Endodermal cell (in vitro differentiated cells): ENCODE measurements at regions not wholly inside any gene's neighbourhood (a gene's known extent, or its start where the extent isn't known, plus 50 kb on each side); places are given as distances from the start of the nearest gene placed in this dataset.

Experiments used
- DNase-seq: peaks from one replicate; pipeline ENCODE4 v3.0.0-alpha.2; 2017
- H3K27ac ChIP-seq: 2 replicates; pipeline ENCODE4 v1.5.1; 2013; ENCODE audit warnings: mild to moderate bottlenecking, low read depth, low read length, moderate library complexity
- H3K27me3 ChIP-seq: 2 replicates; pipeline ENCODE4 v1.6.1; 2013; ENCODE audit warnings: mild to moderate bottlenecking, low read length, moderate library complexity; ENCODE audit not compliant: insufficient read depth, control insufficient read depth, poor library complexity, severe bottlenecking
- H3K36me3 ChIP-seq: 2 replicates; pipeline ENCODE4 v1.7.0; 2013; ENCODE audit warnings: mild to moderate bottlenecking, low read length, moderate library complexity; ENCODE audit not compliant: control insufficient read depth, insufficient read depth
- H3K4me1 ChIP-seq: one replicate; pipeline ENCODE4 v1.7.0; 2013; ENCODE audit warnings: low read length; ENCODE audit not compliant: control insufficient read depth, insufficient read depth
- H3K4me3 ChIP-seq: 2 replicates; pipeline ENCODE4 v1.5.1; 2013; ENCODE audit warnings: mild to moderate bottlenecking, low read length, moderate library complexity
- H3K9ac ChIP-seq: 2 replicates; pipeline ENCODE4 v1.6.1; 2013; ENCODE audit warnings: mild to moderate bottlenecking, low read length, moderate library complexity; ENCODE audit not compliant: poor library complexity, severe bottlenecking; ENCODE audit errors: extremely low read depth
- H3K9me3 ChIP-seq: 2 replicates; pipeline ENCODE4 v1.6.1; 2013; ENCODE audit warnings: mild to moderate bottlenecking, low read length, moderate library complexity; ENCODE audit not compliant: control insufficient read depth
- H3K27ac Mint-ChIP-seq: 2 replicates; pipeline ENCODE4 v1.8.0; 2020; ENCODE audit warnings: mixed read lengths
- H3K27me3 Mint-ChIP-seq: 2 replicates; pipeline ENCODE4 v1.8.0; 2021; ENCODE audit warnings: mild to moderate bottlenecking, mixed read lengths; ENCODE audit not compliant: insufficient read depth
- H3K36me3 Mint-ChIP-seq: 2 replicates; pipeline ENCODE4 v1.8.0; 2020; ENCODE audit warnings: low read depth, mixed read lengths
- H3K4me1 Mint-ChIP-seq: 2 replicates; pipeline ENCODE4 v1.8.0; 2020; ENCODE audit warnings: mixed read lengths
- H3K4me3 Mint-ChIP-seq: 2 replicates; pipeline ENCODE4 v1.8.0; 2020; ENCODE audit warnings: mild to moderate bottlenecking, moderate library complexity, mixed read lengths
- H3K9me3 Mint-ChIP-seq: 2 replicates; pipeline ENCODE4 v1.8.0; 2020; ENCODE audit warnings: mild to moderate bottlenecking, mixed read lengths
- WGBS, 2 experiments: methylation state at CpG; one replicate each; pipeline versions ENCODE4 v1.1.5 to v1.1.7; 2013; ENCODE audit warnings: missing lambda C conversion rate in 2 of 2, mixed read lengths in 1 of 2; ENCODE audit not compliant: insufficient coverage in 1 of 2, insufficient read length in 1 of 2; 5-methylcytosine and 5-hydroxymethylcytosine counted together
- TF ChIP-seq, protein P1 (sequence below): fragments of 200-600 bp; sonication (generic); conservative IDR thresholded peaks from 2 replicates; pipeline ENCODE4 v1.5.0; 2021; ENCODE audit warnings: antibody characterized with exemption, mild to moderate bottlenecking

- Mint-ChIP-seq H3K27ac (no peak overlapping the region), H3K27me3 (no peaks in the 10 kb centered on the region), H3K9me3 (peaks cover 90% of the 10 kb centered on the region), H3K4me3 (no peak overlapping the region), H3K4me1 (no peaks in the 10 kb centered on the region), H3K36me3 (no peaks in the 10 kb centered on the region)
- TF ChIP-seq, protein P1, sequence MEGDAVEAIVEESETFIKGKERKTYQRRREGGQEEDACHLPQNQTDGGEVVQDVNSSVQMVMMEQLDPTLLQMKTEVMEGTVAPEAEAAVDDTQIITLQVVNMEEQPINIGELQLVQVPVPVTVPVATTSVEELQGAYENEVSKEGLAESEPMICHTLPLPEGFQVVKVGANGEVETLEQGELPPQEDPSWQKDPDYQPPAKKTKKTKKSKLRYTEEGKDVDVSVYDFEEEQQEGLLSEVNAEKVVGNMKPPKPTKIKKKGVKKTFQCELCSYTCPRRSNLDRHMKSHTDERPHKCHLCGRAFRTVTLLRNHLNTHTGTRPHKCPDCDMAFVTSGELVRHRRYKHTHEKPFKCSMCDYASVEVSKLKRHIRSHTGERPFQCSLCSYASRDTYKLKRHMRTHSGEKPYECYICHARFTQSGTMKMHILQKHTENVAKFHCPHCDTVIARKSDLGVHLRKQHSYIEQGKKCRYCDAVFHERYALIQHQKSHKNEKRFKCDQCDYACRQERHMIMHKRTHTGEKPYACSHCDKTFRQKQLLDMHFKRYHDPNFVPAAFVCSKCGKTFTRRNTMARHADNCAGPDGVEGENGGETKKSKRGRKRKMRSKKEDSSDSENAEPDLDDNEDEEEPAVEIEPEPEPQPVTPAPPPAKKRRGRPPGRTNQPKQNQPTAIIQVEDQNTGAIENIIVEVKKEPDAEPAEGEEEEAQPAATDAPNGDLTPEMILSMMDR = no peak
- Histone ChIP-seq H3K27me3 (no peaks in the 10 kb centered on the region), H3K4me1 (no peaks in the 10 kb centered on the region), H3K4me3 (no peak overlapping the region), H3K27ac (no peak overlapping the region), H3K36me3 (no peaks in the 10 kb centered on the region), H3K9ac (no peak overlapping the region), H3K9me3 (peaks cover 24% of the 10 kb centered on the region)
- WGBS, 2 experiments = 85 to 86% methylated on average over 12 to 16 of the region's 17 CpGs
- DNase-seq = peak; percentile 6
Observed at GRCh38 chr22:47589271-47590250, 827.1 kb downstream of the TBC1D22A start.

- Mint-ChIP-seq H3K9me3 (peaks cover 93% of the 10 kb centered on the region), H3K36me3 (no peaks in the 10 kb centered on the region), H3K27ac (no peak overlapping the region), H3K4me1 (no peaks in the 10 kb centered on the region), H3K4me3 (no peak overlapping the region), H3K27me3 (no peaks in the 10 kb centered on the region)
- Histone ChIP-seq H3K27me3 (no peaks in the 10 kb centered on the region), H3K27ac (no peak overlapping the region), H3K36me3 (no peaks in the 10 kb centered on the region), H3K4me3 (no peak overlapping the region), H3K9me3 (peaks cover 31% of the 10 kb centered on the region), H3K9ac (no peak overlapping the region), H3K4me1 (no peaks in the 10 kb centered on the region)
- TF ChIP-seq, protein P1 = no peak
- WGBS, 2 experiments = 79 to 88% methylated on average over 7 of the region's 7 CpGs
- DNase-seq = peak; percentile 17
Observed at GRCh38 chr22:47588578-47588960, 826.1 kb downstream of the TBC1D22A start.

DNA sequence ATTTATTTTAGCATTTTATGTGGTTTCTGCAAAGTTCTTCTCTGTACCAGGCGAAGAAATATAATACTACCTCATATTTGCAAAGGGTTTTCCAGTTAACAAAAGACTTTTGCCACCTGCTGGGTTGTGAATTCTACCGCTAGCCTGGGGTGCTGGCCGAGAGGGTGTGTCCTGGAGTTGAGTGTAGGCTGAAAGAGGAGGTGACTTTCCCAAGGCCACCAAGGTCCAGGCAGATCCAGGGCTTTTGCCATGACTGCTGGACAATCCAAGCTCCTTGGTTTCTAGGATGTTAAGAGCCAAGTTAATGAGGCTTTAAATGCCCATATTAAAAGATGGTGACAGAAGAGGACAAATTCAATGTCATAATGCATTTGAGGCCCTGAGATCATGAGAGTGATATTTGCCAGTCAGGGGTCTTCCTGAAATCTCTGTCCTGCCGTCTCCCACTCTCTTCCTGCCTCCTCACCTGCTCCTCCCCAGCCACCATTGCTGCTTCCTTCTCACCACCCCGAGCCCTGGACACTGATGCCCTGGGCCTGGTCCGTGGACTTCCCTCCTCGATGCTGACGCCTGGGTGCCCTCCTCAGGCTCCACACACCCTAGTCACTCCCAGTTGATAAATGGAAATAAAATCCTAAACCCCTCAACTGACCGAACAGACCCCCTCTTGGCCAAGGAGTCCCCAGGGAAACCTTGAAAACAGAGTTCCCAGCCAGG, 825.6 kb downstream of the TBC1D22A start:
- no peaks in the 10 kb centered on the region for H3K4me1 Mint-ChIP-seq
- Histone ChIP-seq H3K27ac (no peak overlapping the region), H3K4me3 (no peak overlapping the region), H3K9ac (no peak overlapping the region), H3K4me1 (no peaks in the 10 kb centered on the region), H3K27me3 (no peaks in the 10 kb centered on the region), H3K9me3 (peaks cover 37% of the 10 kb centered on the region), H3K36me3 (no peaks in the 10 kb centered on the region)
- no peaks in the 10 kb centered on the region for H3K36me3 Mint-ChIP-seq
- no peak overlapping the region for H3K27ac Mint-ChIP-seq
- H3K9me3 Mint-ChIP-seq = peaks cover 93% of the 10 kb centered on the region
- peak; percentile 7 for DNase-seq
- no peak overlapping the region for H3K4me3 Mint-ChIP-seq
- no peaks in the 10 kb centered on the region for H3K27me3 Mint-ChIP-seq
- 36 to 74% methylated on average over 2 to 9 of the region's 9 CpGs for WGBS, 2 experiments
- TF ChIP-seq, protein P1 = no peak
